HG03378 (cell line): ENCODE measurements at regions not wholly inside any gene's neighbourhood (a gene's known extent, or its start where the extent isn't known, plus 50 kb on each side); places are given as distances from the start of the nearest gene placed in this dataset.

Experiments used
- ATAC-seq: cut with Tn5 transposase; IDR thresholded peaks from one replicate; pipeline ENCODE4 v1.9.1; 2021; ENCODE audit warnings: mild to moderate bottlenecking, moderate library complexity; ENCODE audit not compliant: unreplicated experiment

- no peak for ATAC-seq
Measured at GRCh38 chr2:18467749-18468360, 92.6 kb downstream of the RDH14 start.

DNA sequence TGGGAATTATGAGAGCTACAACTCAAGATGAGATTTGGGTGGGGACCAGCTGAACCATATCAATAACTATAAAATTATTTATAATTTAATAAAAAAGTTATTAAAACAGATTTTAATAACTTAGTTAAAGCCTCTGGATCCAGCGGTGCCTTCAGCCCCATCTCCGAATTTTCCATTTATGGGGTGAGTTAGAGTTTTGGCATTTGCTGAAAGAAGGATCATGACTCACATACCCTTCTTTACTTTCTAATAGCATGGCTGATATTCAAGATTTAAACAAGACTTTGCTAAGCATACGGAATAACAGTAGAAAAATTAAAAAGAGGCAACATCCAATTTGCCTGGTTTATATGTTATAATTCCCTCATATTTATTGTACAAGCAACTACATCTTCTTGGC is 94.5 kb downstream of the RDH14 start:
- ATAC-seq = no peak

DNA sequence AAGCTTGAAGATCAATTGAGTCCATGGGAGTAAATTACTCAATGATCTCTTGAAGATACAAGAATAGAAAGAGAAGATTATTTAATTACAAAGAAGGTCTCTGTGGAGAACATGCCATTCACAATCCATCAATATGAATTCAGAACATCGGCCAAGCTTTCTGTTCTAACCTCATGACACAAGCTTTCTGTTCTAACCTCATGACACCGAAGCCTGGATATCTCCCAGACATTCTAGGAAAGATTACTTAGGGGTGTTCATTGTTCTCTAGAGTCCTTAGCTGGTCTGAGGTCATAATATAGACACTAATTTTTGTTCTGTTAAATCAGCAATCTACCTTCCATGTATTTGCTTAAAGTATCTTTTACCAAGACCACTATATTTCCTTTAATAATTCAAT is 95.5 kb downstream of the RDH14 start:
- ATAC-seq = no peak

GRCh38 chr2:18456026-18456425 is 104.4 kb downstream of the RDH14 start:
- no peak for ATAC-seq

DNA sequence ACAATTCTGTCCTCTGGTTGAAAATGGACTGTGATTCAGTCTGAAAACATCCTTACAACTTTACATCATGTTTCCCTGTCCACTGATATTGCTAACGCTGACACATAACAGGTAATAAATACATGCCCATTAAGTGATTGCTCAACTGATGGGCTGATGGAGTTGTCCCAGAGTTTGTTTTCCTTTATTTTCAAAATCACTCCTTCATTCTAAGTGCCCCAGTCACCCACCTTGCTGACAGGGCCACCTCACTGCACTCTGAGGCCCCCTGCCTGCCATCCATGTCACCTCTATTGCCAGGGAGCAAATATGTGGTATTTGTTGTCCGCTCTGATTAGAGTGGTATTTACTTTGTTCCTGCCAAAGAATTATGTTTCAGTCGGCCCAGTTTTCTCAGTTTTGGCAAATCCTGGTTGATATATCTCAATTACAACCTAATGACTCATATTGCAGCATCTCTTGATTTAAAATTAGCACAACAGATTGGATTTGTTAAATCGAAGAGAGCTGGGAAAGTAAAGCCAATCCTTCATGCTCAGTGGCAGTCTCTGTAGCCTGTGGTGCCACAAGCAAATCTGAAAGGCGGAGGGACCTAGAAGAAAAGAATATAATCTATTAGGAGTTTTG is 105.1 kb downstream of the RDH14 start:
- ATAC-seq = no peak

GRCh38 chr2:18454692-18455235 is 105.7 kb downstream of the RDH14 start:
- no peak for ATAC-seq

DNA sequence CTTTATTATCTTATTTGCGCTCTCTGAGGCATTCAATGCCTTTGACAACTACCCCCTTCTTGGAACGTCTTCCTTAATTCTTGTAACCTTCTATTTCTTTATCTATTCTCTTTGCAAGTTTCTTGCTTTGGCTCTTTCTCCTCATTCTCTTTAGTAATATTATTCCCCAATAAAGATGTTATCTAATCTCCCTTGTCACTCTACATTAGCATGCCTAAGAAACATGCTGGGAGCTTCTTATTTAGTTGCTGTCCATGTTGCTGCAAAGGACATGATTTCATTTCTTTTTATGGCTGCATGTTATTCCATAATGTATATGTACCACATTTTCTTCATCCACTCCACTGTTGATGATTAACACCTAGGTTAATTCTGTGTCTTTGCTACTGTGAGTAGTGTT is 113.7 kb downstream of the RDH14 start:
- no peak for ATAC-seq

GRCh38 chr2:18445433-18446320 is 114.8 kb downstream of the RDH14 start:
- no peak for ATAC-seq

DNA sequence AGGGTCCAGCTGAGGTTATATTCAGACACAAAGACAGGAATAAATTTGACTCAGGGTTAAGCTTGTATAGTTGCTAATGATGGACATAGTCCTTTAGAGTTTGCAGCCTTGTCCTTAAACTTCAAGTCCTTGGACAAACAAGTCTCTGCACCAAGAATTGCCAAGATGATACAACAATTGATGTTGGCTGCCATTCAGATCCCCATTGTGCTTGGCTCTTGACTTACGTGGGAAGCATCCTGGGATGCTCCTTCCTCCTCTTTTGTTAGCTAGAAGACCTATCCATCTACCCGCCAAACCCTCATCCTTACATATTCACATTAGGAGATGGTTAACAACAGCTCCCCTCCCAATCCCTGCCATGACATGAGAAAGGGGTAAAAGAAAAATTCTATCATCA is 115.6 kb downstream of the RDH14 start:
- ATAC-seq = no peak

DNA sequence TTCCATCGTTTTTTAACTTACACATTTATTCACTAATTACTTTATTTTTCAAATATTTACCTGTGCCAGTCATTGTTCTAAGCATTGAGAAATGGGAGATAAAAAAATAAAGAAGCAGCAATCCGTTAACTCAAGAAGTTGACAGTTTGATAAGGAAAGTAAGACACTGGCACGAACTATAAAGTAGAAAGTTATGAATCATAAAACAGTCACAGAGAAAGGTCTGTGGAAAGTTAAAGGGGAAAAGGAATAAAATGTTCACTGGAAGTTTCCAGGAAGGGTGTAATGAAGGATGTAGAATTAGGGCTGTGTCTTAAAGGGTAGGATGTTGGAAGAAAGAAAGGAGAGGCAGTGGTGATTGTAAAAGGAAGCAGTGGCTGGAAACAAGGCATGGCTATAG is 118.9 kb downstream of the RDH14 start:
- ATAC-seq = no peak

- no peak for ATAC-seq
Measured at GRCh38 chr2:18440777-18441176, 119.7 kb downstream of the RDH14 start.

- ATAC-seq = no peak
Measured at GRCh38 chr2:18440141-18440661, 120.3 kb downstream of the RDH14 start.

DNA sequence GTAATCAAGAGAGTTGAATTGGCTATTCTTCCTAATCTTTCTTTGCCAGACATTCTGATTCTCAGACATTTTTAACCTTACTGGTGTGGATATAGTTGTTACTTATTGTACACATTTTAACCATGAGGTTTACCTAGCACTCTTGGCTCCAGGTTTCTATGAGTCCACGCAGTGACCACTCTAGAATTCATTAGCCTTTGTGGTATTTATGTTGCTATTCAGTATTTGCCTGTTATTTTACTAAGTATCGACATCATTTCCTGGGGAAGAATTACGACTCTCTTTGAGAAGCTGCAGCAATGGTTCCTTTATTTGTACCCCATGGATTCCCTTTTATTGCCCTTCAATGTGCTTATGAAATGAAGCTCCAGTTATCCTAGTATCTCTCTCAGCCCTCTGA is 120.7 kb downstream of the RDH14 start:
- ATAC-seq = no peak

GRCh38 chr2:18437909-18438308 is 122.5 kb downstream of the RDH14 start:
- no peak for ATAC-seq

GRCh38 chr2:18436503-18437005 is 123.9 kb downstream of the RDH14 start:
- no peak for ATAC-seq

DNA sequence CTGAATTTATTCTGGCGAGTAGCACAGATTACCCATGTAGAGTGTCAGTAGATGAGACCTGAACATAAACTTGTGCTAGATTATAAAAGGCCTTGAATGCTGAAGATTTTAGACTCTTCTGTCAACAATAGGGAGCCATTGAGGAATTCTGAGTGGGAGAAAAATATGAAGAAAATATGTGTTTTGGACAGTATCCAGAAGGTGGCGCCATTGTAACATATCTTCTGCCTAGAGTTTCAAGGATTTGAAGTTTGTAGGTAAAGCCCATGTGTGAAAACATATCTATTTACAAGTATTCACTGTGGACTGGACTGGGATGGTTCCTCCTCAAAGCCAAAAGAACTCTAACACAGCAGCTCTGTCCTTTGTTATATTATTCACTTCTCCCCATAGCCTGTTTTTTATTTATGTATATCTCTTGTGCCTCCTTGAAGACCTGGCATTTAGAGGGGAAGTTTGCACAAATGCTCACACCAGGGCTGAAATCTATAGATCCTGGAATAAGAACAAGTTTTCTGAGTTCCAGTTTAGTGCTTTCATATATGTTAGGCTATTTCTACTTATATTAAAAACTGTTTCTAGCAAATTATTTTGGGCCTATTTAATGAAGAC is 124.9 kb downstream of the RDH14 start:
- ATAC-seq = peak; percentile 52

GRCh38 chr2:18433872-18434271 is 126.6 kb downstream of the RDH14 start:
- ATAC-seq = no peak

DNA sequence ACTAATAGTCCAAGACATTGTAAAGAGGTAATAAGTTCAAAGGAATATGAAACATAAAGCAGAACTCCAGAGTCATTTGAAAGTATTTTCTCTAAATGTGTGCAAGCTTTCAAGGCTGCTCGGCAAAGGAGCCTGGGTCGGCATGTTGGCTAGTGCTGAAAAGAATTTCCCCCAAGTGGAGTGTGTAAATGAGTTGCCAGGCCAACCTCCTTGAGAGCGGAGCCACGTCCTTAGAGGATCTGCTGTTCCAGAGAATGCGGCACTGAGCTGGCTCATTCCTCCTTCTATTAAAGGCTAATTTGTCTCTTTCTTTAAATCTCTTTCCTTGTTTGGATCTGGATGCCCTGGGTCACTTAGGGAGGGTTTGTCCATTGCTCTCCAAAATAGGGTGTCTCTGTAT is 127.5 kb downstream of the RDH14 start:
- ATAC-seq = no peak

DNA sequence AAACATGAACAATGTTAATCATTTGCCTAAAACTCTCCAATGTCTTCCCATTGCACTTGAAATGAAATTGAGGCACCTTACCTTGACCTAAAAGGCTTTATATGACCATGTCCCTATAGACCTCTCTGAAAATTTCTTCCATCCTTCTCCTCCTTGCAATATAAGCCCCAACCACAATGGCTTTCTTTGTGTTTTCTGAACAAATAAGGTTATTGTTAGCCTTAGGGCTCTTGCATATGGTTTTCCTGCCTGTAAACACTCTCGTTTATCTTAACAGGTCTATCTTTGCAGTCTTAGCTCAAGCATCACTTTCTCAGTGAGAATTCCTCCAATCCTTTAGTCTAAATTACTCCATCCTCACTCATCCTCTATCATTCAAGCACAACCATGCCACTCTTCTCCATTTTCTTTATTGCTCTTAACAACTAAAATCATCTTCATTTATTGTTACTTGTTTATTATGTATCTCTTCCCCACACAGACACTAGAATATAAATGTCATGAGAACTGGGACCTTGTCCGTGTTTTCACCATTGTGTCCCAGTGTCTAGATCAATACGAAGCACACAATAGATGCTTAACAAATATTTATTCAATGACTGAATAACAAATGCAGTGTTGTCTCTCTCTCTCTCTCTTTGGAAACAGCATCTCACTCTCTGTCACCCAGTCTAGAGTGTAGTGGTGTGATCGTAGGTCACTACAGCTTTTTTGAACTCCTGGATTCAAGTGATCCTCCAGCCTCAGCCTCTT is 129.3 kb downstream of the RDH14 start:
- no peak for ATAC-seq

DNA sequence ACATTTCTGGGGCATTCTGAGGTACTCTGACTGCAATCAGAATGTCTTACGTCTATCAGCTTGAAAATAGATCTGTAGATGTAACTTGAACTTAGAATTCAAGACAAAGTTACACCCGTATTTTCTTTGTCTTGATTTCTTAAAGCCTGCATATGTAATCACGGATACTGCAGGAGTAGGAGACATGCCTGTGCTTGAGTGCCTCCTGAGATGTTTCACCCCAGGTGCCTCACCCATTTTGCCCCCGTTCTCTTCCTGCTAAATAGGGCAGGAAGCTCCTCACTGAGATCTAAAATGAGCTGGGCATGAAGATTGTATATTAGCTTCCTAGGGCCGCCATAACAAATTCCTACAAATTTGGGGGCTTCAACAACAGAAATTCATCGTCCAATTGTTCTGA is 131.9 kb downstream of the RDH14 start:
- no peak for ATAC-seq
